NB4 (cell line): ENCODE measurements at regions not wholly inside any gene's neighbourhood (a gene's known extent, or its start where the extent isn't known, plus 50 kb on each side); places are given as distances from the start of the nearest gene placed in this dataset.

Experiments used
- POLR2A ChIP-seq: IDR thresholded peaks from 2 replicates; pipeline ENCODE4 v1.6.1; 2011; ENCODE audit warnings: mild to moderate bottlenecking; ENCODE audit not compliant: insufficient read length; ENCODE audit errors: extremely low read depth
- TF ChIP-seq, protein P1 (sequence below): IDR thresholded peaks from one replicate; pipeline ENCODE4 v1.5.1; 2012; ENCODE audit warnings: low read depth, low read length
- TF ChIP-seq, protein P2 (sequence below): IDR thresholded peaks from 2 replicates; pipeline ENCODE4 v1.6.1; 2011; ENCODE audit warnings: low read depth, low read length

DNA sequence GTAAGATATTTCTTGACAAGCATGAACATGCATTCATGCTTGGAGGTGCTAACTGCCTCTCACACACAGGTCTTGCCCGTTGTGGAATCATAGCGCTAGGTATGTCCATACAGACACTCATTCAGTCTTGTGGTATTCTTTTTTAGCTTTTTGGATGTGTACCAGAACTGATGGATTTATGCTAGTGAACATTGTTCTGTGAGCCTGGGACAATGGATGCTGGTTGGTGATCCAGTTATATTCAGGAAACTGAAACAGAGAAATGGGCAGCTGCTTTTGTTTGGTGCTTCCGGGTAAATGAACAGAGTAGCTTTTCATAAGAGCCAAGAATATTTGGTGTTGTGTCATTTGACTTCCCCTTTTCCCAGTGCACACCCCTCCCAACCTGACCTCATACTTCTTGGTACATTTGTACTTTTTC is 78.9 kb upstream of the SLC4A4 start:
- TF ChIP-seq, protein P1, sequence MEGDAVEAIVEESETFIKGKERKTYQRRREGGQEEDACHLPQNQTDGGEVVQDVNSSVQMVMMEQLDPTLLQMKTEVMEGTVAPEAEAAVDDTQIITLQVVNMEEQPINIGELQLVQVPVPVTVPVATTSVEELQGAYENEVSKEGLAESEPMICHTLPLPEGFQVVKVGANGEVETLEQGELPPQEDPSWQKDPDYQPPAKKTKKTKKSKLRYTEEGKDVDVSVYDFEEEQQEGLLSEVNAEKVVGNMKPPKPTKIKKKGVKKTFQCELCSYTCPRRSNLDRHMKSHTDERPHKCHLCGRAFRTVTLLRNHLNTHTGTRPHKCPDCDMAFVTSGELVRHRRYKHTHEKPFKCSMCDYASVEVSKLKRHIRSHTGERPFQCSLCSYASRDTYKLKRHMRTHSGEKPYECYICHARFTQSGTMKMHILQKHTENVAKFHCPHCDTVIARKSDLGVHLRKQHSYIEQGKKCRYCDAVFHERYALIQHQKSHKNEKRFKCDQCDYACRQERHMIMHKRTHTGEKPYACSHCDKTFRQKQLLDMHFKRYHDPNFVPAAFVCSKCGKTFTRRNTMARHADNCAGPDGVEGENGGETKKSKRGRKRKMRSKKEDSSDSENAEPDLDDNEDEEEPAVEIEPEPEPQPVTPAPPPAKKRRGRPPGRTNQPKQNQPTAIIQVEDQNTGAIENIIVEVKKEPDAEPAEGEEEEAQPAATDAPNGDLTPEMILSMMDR = no peak
- no peak for TF ChIP-seq POLR2A
- TF ChIP-seq, protein P2, sequence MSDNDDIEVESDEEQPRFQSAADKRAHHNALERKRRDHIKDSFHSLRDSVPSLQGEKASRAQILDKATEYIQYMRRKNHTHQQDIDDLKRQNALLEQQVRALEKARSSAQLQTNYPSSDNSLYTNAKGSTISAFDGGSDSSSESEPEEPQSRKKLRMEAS = no peak
